ENCODE measurements at regions not wholly inside any gene's neighbourhood (a gene's known extent, or its start where the extent isn't known, plus 50 kb on each side); places are given as distances from the start of the nearest gene placed in this dataset.

DNA sequence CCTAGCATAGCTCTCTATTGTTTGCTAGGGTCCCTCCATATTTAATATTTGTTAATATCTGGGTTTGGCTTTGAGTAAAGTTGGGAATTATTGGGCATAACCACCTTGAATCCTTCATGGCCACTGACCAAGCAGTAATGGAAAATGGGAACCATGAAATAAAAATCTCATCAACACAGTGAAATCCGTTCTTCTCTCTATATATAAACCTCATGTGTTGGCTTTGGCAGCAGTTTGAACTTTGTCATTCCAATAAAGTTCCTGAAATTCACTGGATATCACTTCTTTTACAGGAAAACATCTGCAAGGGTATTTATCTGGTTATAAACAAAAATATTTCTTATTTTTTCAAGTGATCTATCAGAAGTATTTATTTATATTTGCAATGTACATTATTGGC is 93.0 kb upstream of the MPDZ start:
- ATAC-seq (ENCODE audit: insufficient number of reproducible peaks, low FRiP score, low read depth) (no peak), DNase-seq (ENCODE audit: low spot score) (no peak)
- no peaks in the 10 kb centered on the region for H3K36me3 ChIP-seq
- no peak overlapping the region for H3K27ac ChIP-seq
- no peaks in the 10 kb centered on the region for H3K27me3 ChIP-seq (replicated peaks; ENCODE audit: insufficient read depth)
- H3K4me1 ChIP-seq (ENCODE audit: control insufficient read depth in 1 of 2, low read depth in 2 of 2), result peaks cover 0 to 1% of the 10 kb centered on the region in 2 donors
- no peaks in the 10 kb centered on the region for H3K9me3 ChIP-seq
- H3K4me3 ChIP-seq, result no peak overlapping the region
- TF ChIP-seq, protein P1, sequence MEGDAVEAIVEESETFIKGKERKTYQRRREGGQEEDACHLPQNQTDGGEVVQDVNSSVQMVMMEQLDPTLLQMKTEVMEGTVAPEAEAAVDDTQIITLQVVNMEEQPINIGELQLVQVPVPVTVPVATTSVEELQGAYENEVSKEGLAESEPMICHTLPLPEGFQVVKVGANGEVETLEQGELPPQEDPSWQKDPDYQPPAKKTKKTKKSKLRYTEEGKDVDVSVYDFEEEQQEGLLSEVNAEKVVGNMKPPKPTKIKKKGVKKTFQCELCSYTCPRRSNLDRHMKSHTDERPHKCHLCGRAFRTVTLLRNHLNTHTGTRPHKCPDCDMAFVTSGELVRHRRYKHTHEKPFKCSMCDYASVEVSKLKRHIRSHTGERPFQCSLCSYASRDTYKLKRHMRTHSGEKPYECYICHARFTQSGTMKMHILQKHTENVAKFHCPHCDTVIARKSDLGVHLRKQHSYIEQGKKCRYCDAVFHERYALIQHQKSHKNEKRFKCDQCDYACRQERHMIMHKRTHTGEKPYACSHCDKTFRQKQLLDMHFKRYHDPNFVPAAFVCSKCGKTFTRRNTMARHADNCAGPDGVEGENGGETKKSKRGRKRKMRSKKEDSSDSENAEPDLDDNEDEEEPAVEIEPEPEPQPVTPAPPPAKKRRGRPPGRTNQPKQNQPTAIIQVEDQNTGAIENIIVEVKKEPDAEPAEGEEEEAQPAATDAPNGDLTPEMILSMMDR (IDR thresholded peaks at IDR 0.05), result no peak

DNA sequence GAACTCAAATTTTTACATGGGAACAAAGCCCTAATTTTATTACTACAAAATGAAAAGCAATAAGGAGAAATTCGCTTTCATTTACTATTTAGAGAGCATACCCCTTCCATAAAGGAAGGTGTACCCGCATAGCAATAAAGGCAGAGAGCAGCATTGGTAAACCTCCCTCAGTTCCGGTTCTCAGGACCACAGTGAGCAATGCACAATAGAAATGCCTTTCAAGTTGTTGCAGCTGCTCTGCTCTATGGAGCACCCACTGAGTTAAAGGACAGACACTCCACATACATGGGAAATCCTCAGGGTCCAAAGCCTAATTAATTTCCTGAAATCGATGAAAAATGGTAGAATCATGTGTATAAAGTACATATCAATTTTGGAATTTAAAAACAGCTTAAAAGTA is 89.9 kb upstream of the MPDZ start:
- Histone ChIP-seq H3K27ac (no peak overlapping the region), H3K9me3 (no peaks in the 10 kb centered on the region), H3K4me3 (no peak overlapping the region), H3K36me3 (no peaks in the 10 kb centered on the region), H3K4me1 (ENCODE audit: control insufficient read depth in 1 of 2, low read depth in 2 of 2) (no peaks in the 10 kb centered on the region), H3K27me3 (replicated peaks; ENCODE audit: insufficient read depth) (no peaks in the 10 kb centered on the region)
- DNase-seq (ENCODE audit: low spot score) (no peak), ATAC-seq (ENCODE audit: insufficient number of reproducible peaks, low FRiP score, low read depth) (no peak)
- TF ChIP-seq, protein P1 (IDR thresholded peaks at IDR 0.05), result no peak

DNA sequence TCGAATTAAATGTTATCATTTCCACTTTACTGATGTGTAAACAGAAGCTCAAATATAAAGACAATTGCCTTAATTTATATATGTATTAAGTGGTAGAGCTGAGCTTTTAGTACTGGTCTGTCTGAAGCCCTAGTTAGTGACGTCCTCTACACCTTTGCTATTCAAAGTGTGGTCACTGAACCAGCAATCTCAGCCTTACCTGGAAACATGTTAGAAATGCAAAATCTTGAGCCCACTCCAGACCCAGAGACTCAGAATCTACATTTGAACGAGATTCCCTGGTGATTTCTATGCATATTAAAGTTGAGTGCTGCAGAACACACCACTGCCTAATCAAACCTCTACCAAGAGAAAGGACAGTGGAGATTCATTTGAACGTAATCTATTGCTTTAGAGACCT is 88.3 kb upstream of the MPDZ start:
- H3K4me3 ChIP-seq, result no peak overlapping the region
- ATAC-seq (ENCODE audit: insufficient number of reproducible peaks, low FRiP score, low read depth) (no peak), DNase-seq (ENCODE audit: low spot score) (no peak)
- no peaks in the 10 kb centered on the region for H3K36me3 ChIP-seq
- H3K27ac ChIP-seq, result no peak overlapping the region
- no peaks in the 10 kb centered on the region for H3K4me1 ChIP-seq (ENCODE audit: control insufficient read depth in 1 of 2, low read depth in 2 of 2)
- no peaks in the 10 kb centered on the region for H3K27me3 ChIP-seq (replicated peaks; ENCODE audit: insufficient read depth)
- no peaks in the 10 kb centered on the region for H3K9me3 ChIP-seq
- TF ChIP-seq, protein P1 (IDR thresholded peaks at IDR 0.05), result no peak

DNA sequence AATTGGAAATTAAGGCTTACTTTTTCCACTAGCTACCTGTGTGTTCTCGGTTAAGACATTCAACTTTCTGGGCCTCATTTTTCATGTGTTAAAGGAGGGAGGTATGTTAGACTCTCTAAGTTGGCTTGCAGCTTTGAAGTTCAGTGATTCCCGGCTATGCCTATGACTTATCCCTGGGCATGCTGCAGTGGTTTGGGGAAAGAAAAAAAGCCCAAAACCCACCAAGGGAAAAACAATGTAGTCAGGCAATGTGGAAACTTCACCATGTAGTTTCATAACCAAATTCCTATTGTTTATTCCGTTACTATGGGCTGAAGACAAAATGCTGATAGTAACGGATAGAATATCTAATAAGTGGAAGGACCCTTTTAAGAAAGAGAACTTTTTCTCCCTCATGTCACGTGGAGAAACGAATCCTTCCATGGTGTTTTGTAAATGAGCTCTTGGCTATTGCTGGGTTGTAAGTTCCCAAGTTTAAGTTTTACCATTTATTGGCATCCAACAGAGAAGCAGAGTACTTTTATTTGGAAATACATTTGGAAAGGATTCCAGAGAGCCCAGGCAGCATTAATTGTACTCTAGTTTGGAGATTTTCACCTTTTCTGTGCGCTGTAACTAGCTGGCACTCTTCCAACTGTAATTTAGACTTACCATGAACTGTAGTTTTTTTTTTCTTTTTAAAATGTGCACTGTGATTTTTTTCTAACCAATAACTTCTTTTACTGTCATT is 84.9 kb upstream of the MPDZ start:
- H3K27ac ChIP-seq, result no peak overlapping the region
- no peaks in the 10 kb centered on the region for H3K9me3 ChIP-seq
- ATAC-seq (ENCODE audit: insufficient number of reproducible peaks, low FRiP score, low read depth) (no peak), DNase-seq (ENCODE audit: low spot score) (no peak)
- H3K4me3 ChIP-seq, result no peak overlapping the region
- H3K4me1 ChIP-seq (ENCODE audit: control insufficient read depth in 1 of 2, low read depth in 2 of 2), result peaks cover 0 to 4% of the 10 kb centered on the region in 2 donors
- no peaks in the 10 kb centered on the region for H3K36me3 ChIP-seq
- TF ChIP-seq, protein P1 (IDR thresholded peaks at IDR 0.05), result no peak
- no peaks in the 10 kb centered on the region for H3K27me3 ChIP-seq (replicated peaks; ENCODE audit: insufficient read depth)

DNA sequence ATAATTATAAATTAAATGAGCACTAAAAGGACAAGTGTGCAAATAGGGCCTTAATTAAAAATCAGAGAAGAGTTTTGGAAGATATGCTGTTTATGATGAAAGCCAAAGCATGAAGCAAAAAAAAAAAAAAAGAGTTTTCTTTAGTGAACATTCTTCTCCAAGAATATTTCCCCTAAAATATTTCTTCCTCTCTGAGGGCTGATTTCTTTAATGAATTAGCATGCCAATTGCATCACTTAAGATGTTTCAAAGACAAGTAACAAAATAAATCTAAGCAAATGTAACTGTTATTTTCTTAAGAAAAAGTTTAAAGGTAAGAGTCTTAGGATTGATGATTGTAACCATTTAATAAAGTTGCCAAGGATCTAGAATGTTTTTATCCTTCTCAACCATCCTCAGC is 81.6 kb upstream of the MPDZ start:
- DNase-seq (ENCODE audit: low spot score), result no peak
- Histone ChIP-seq H3K36me3 (no peaks in the 10 kb centered on the region), H3K9me3 (no peaks in the 10 kb centered on the region), H3K27me3 (replicated peaks; ENCODE audit: insufficient read depth) (no peaks in the 10 kb centered on the region), H3K4me1 (ENCODE audit: control insufficient read depth in 1 of 2, low read depth in 2 of 2) (peaks cover 5 to 11% of the 10 kb centered on the region in 2 donors), H3K27ac (no peak overlapping the region), H3K4me3 (no peak overlapping the region)
- TF ChIP-seq, protein P1 (IDR thresholded peaks at IDR 0.05), result no peak
- ATAC-seq (ENCODE audit: insufficient number of reproducible peaks, low FRiP score, low read depth), result no peak

Data from thoracic aorta (tissue), 2 donors.